ENCODE measurements at regions not wholly inside any gene's neighbourhood (a gene's known extent, or its start where the extent isn't known, plus 50 kb on each side); places are given as distances from the start of the nearest gene placed in this dataset.

GRCh38 chr6:62613928-62614327, 327.9 kb upstream of the KHDRBS2 start:
- no peak for TF ChIP-seq REST (IDR thresholded peaks at IDR 0.05; ENCODE audit: borderline replicate concordance)
- no peak for TF ChIP-seq CTCF (IDR thresholded peaks at IDR 0.05; ENCODE audit: poor library complexity, severe bottlenecking)
- TF ChIP-seq RAD21 (conservative IDR thresholded peaks at IDR 0.05) = no peak
- no peak for TF ChIP-seq EP300 (conservative IDR thresholded peaks at IDR 0.05; ENCODE audit: poor library complexity, severe bottlenecking)
- no peak for TF ChIP-seq POLR2AphosphoS5 (IDR thresholded peaks at IDR 0.05)
- no peak for TF ChIP-seq TAF1 (IDR thresholded peaks at IDR 0.05; ENCODE audit: low read depth)

All from neural cell (in vitro differentiated cells).